ENCODE measurements at regions not wholly inside any gene's neighbourhood (a gene's known extent, or its start where the extent isn't known, plus 50 kb on each side); places are given as distances from the start of the nearest gene placed in this dataset.
"Not testable (repeated sequence)": the region's sequence is repeated elsewhere in the genome, so short reads cannot be mapped to it uniquely, and the experiment has no call there.

GRCh38 chr14:105900398-105901160 is 374.2 kb downstream of the TMEM121 start:
- H3K36me3 ChIP-seq, result no peaks in the 10 kb centered on the region
- DNase-seq (peak in 1 of 5 donors; percentile 1), ATAC-seq (no peak)
- intact Hi-C loops (cut with DNase I), result no loop called here
- H3K27ac ChIP-seq, result no peak overlapping the region
- H3K27me3 ChIP-seq, result no peaks in the 10 kb centered on the region
- H3K9me3 ChIP-seq, result peaks cover 0 to 4% (median 0%) of the 10 kb centered on the region in 12 donors
- 77 to 81% (median 79%) methylated on average over 9 to 30 of the region's 30 CpGs for WGBS, 4 donors
- no peak for TF ChIP-seq CTCF (IDR thresholded peaks at IDR 0.05)
- no peak for TF ChIP-seq POLR2A (IDR thresholded peaks at IDR 0.05)
- no peak overlapping the region for H3K4me3 ChIP-seq
- H3K4me1 ChIP-seq, result no peaks in the 10 kb centered on the region

GRCh38 chr14:105901226-105901625 is 374.8 kb downstream of the TMEM121 start:
- no peaks in the 10 kb centered on the region for H3K4me1 ChIP-seq
- TF ChIP-seq CTCF (IDR thresholded peaks at IDR 0.05), result no peak
- TF ChIP-seq POLR2A (IDR thresholded peaks at IDR 0.05), result no peak
- no peaks in the 10 kb centered on the region for H3K27me3 ChIP-seq
- ATAC-seq, result no peak
- H3K4me3 ChIP-seq, result no peak overlapping the region
- no peaks in the 10 kb centered on the region for H3K36me3 ChIP-seq
- peaks cover 0 to 5% (median 0%) of the 10 kb centered on the region in 12 donors for H3K9me3 ChIP-seq
- intact Hi-C loops (cut with DNase I), result no loop called here
- no peak overlapping the region for H3K27ac ChIP-seq
- DNase-seq, result peak in 1 of 5 donors; percentile 2
- 68 to 93% (median 81%) methylated on average over 3 to 10 of the region's 10 CpGs for WGBS, 4 donors

GRCh38 chr14:105902131-105902898 is 375.9 kb downstream of the TMEM121 start:
- intact Hi-C loops (cut with DNase I), result no loop called here
- WGBS, 4 donors, result 75 to 86% (median 81%) methylated on average over 8 to 15 of the region's 15 CpGs
- Histone ChIP-seq H3K27me3 (no peaks in the 10 kb centered on the region), H3K4me1 (no peaks in the 10 kb centered on the region), H3K9me3 (peaks cover 0 to 11% (median 0%) of the 10 kb centered on the region in 12 donors), H3K27ac (no peak overlapping the region), H3K4me3 (no peak overlapping the region), H3K36me3 (no peaks in the 10 kb centered on the region)
- TF ChIP-seq POLR2A (IDR thresholded peaks at IDR 0.05) (no peak), CTCF (IDR thresholded peaks at IDR 0.05) (no peak)
- peak in 1 of 4 donors; percentile 5 for ATAC-seq
- peak in 1 of 5 donors; percentile 1 for DNase-seq

- H3K36me3 ChIP-seq; intact Hi-C loops (cut with DNase I); H3K27ac ChIP-seq; DNase-seq; H3K4me3 ChIP-seq; ATAC-seq; H3K27me3 ChIP-seq; H3K4me1 ChIP-seq; H3K9me3 ChIP-seq: not testable (repeated sequence)
- 50 to 77% (median 72%) methylated on average over 2 to 9 of the region's 9 CpGs for WGBS, 4 donors
Observed at GRCh38 chr14:105902899-105903165, 376.4 kb downstream of the TMEM121 start.

Data from heart left ventricle (tissue), 16 donors.